VCaP (cell line): ENCODE measurements at regions not wholly inside any gene's neighbourhood (a gene's known extent, or its start where the extent isn't known, plus 50 kb on each side); places are given as distances from the start of the nearest gene placed in this dataset.

Experiments used
- H3K27ac ChIP-seq: fragments of 450-650 bp; 2 replicates; pipeline ENCODE4 v1.5.1; 2017
- CTCF ChIP-seq: fragments of 450-650 bp; conservative IDR thresholded peaks from 2 replicates; pipeline ENCODE4 v1.5.1; 2017; ENCODE audit warnings: mild to moderate bottlenecking, moderate library complexity

DNA sequence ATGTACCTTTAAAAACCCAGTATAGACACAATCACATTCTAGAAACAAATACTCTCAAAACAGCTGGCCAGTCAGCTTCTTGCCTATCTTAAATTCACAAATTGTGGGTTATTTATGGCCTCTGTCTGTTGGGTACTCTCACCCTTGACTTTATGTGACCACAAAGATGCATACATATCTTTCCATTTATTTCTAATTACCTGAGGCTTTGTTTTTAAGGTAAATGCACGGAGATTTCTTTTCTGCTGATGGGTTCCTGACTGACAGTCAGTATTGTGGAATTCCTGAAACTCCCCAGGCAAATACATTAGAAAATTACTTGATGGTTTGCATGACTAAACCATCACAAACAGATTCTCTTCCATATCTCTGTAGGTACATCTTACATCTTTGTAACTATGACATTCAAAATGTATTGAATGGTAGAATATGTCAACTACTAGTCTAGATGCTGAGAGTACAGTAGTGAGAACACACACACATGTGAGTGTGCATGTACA lies 107.7 kb downstream of the EDEM1 start:
- no peak for TF ChIP-seq CTCF
- H3K27ac ChIP-seq = no peak overlapping the region

DNA sequence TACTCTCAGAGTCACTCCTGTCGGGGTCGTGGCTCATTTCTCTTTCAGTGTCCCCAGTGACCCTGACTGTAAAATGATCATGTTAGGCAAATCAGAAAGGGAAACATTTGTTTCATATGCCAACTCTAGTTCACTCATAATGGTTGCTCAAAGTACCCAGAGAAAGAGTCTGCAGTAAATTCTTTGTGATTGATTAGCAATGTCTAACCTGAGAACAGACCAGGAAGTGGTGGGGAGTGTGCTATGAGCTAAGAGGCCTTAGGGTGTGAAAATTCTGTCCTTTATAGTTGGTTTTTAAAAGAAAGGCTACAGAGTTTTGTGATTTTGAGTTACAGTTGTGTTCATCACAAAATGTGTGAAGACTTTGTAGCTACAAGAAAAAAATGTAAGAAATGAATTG lies 108.9 kb downstream of the EDEM1 start:
- H3K27ac ChIP-seq = no peak overlapping the region
- TF ChIP-seq CTCF = no peak

DNA sequence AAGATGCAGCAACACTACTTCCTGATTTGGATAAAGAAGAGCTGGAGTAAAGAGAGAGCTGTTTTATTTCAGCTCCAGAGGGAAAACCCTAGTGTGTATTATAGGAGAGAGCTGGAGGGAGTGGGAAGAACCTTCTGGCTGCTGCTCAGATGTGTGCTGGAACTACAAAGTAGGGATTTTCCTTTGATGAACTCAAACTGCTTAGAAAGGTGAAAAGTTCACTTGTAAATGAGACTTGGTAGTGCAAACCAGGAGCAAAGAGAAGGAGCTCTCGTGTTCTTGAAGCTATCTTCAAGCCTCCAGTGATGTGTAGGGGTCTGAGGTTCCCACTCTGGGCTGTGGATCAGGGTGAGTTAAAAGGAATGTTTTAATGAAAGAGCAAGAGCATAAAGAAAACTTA lies 110.4 kb downstream of the EDEM1 start:
- no peak for TF ChIP-seq CTCF

DNA sequence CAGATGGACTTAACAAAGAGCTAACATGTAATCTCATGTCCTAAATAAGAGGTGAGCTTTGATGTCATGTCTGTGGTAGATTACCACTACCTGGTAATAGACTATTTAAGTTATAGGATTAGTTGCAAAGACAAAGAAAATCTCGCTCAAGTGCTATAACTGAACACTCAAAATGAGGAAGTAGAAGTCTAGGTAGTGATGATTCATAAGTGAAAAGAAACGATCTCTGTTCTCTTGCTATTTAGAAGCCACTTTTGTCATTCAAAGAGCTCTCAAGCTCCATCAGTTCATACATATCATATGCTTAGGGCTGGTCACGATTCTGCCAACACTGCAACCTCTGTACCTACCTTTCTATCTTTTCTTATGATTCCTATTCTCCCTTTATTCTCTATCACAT lies 110.9 kb downstream of the EDEM1 start:
- H3K27ac ChIP-seq = no peak overlapping the region
- TF ChIP-seq CTCF = no peak

More for the DNA sequence above, 110.4 kb downstream of the EDEM1 start:
- no peak overlapping the region for H3K27ac ChIP-seq

GRCh38 chr3:5299161-5299560 lies 111.7 kb downstream of the EDEM1 start:
- no peak overlapping the region for H3K27ac ChIP-seq
- TF ChIP-seq CTCF = no peak

DNA sequence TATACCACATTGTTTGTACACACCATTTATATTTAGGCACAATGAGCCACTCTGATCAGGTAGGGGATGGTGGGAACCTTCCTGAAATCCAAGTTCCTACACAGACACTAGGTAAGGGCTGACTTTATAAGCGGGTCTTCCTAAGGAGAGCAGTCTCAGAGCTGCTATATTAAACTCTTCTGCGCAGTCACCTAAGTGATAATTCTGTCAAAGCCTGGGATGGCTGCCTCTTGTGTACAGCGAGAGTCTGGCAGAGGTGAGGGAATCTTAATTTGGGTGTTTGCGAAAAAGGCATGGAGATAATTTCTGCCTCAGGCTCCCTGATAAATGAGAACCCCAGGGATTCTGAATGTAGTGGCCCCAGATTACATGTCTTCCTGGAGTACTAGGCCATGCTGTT lies 113.1 kb downstream of the EDEM1 start:
- H3K27ac ChIP-seq = no peak overlapping the region
- TF ChIP-seq CTCF = no peak

DNA sequence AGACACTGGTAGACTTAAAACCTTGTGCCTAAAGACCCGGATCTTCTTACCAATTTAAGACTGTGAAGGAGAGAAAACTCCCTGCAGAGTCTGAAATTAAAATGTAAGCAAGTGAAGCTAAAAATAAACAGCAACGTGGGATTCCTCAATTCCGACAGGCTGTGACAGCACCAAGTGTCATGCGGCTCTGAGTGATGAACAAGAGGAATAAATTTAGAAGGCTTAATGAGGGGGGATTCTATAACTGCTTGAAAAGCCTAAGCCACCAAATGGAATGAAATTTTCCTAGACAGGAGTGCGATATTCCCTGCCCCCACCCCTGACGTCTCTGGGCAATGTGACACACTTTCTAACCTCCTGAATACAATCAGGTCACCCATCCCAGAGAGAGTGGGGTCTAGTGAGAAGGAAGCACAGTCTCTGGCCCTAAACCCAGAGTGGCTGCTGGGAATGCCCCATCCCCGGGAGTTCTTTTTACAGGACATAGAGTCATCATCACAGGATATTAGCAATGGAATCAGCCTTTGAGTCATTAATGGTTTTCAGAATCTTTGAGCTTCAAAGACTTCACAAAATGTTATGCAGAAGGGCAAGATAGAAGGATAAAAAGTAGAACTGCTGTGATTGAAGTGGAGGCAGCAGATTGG lies 114.3 kb downstream of the EDEM1 start:
- no peak overlapping the region for H3K27ac ChIP-seq
- TF ChIP-seq CTCF = no peak
